ENCODE measurements at regions not wholly inside any gene's neighbourhood (a gene's known extent, or its start where the extent isn't known, plus 50 kb on each side); places are given as distances from the start of the nearest gene placed in this dataset.

DNA sequence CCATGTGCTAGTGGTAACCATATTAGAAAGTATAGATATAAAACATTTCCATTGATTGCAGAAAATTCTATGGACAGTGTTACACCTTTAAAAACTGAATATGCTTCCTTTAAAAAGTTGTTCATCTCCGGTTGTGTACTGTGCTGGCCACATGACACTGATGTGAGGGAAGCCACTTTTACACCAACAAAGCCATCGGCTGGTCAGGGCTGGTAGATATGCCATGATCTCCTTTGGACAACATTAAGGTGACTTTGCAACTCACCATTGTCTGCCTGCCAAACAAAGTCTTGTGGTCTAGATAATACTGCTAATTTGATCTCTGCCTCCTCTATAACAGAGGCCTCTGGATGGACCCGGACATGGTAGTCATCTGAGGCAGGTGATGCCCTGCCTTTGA, 156.0 kb upstream of the RARB start:
- DNase-seq, result no peak

GRCh38 chr3:25273582-25274171, 154.4 kb upstream of the RARB start:
- DNase-seq, result no peak

DNA sequence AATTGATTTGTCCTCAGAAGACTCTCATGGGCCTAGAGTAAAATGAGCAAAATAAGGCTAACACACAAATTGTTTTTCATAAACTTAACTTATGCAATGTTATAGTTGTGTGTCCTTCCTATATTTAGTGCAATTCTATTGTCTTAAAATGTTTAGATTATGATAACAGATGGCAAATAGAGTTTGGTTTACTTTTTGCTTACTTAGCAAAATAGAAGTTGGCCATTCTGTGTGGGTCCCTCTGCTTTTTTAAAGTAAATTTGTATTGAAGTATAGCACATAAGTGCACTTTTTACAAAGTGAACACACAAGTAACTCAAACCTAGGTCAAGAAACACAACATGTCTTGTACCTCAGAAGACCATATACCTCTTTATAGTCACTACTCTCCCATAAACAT, 150.6 kb upstream of the RARB start:
- DNase-seq, result no peak

DNA sequence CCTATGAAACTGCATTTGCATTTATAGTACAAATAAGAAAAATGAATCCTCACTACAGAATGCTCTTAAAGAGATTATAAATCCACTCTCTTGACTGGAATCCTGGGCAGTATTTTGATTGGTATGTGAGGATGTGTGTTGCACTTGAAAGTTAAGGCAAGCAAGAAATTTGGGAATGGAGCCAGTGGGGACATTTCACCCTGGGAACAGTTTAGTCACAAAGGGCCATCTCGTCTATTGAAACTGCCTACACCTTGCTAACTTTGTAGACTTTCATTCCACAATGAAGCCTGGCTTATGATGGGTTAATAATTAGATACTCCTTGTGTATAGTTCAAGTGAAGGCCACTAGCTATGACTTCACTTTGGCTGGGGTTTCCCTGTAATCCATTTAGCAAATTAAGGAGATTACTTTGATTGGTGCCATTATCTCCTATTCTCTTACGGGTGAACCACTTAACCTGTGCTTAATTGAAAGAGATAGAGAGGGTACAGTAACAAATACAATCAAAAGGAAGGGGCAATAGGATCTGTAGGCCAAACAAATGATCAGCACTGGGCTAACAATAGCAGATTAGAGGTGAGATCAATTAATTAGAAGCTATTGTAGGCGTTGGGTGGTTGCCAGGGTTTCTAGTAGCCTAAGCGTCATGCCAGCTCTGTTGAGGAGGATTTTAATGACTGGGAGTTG, 146.9 kb upstream of the RARB start:
- DNase-seq, result no peak

DNA sequence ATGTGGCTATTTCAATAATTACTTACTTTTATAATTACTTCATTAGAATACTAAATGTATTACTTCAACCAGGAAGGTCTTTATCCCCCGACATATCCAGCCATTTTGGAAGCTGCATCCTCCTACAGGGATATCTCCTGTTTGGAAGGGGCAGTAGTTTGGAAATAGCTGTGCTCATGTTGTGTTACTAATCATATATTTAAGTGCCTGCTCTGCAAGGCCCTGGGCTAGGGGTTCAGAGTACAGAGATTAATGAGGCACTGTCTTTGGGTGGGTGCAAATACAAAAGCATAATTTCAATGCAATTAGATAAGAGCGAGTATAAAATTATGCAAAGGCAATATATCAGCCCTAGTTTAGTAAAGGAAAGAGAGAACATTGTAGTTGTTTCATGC, 146.3 kb upstream of the RARB start:
- DNase-seq, result no peak

DNA sequence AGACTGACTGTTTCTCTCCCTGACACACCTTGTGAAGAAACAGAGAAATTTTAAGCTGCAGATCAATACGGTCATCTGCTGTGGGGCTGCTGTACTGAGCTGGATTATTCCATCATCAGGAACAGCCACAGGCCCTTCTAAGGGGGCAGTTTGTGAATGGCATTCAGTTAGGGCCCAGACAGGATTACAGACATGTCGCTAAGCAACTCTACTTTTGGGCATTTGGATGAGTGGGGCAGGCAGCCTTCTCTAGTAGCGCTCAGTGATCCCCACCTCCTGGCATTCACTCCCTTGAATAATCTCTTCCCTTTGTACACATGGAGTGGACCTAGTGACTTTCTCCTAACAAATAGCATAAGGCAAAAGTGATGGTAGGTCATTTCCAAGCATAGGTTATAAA, 144.4 kb upstream of the RARB start:
- no peak for DNase-seq

GRCh38 chr3:25284249-25284648, 143.8 kb upstream of the RARB start:
- DNase-seq, result no peak

GRCh38 chr3:25287291-25287884, 140.7 kb upstream of the RARB start:
- no peak for DNase-seq

GRCh38 chr3:25288413-25288812, 139.7 kb upstream of the RARB start:
- DNase-seq, result no peak

GRCh38 chr3:25289156-25289555, 138.9 kb upstream of the RARB start:
- DNase-seq, result no peak

DNA sequence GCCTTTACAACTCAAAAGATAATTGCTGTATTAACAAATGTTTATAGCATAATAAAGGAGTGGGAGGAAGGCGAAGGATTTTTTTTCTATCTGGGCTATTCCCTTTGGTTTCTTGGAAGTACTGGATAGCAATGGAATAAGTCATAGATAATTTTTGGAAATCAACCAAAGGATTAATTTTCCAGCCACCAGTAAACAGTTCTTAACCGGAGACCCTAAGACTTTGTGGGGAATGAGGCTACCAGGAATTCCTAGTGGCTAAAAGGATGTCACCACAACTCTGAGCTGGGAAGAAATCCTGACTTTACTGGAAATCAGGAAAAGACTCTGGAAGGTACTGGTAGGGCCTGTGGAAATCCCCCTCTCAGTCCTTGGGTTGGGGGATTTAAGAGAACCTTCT, 138.4 kb upstream of the RARB start:
- DNase-seq, result no peak

DNA sequence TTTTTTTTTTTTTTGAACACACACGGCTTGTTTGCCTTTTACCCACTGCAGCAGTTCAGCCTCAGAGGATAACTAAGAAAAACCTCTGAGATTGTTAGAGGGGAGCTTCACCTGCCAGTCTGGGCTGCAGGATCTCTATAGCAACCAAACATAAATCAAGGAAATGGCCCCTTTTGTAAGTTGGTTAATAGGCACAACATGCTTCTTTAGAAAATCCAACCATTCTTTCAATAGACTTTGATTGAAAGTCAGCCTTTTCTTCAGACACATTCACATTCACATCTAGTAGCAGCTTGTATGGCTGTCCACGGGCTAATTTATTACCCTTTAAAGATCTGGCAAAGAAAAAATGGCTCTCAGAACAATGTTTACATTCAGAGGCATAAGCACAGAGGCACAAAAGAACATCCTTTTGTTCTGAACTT, 136.6 kb upstream of the RARB start:
- DNase-seq, result no peak

- no peak for DNase-seq
Observed at GRCh38 chr3:25292036-25292435, 136.0 kb upstream of the RARB start.

- DNase-seq, result no peak
Observed at GRCh38 chr3:25292595-25292994, 135.5 kb upstream of the RARB start.

DNA sequence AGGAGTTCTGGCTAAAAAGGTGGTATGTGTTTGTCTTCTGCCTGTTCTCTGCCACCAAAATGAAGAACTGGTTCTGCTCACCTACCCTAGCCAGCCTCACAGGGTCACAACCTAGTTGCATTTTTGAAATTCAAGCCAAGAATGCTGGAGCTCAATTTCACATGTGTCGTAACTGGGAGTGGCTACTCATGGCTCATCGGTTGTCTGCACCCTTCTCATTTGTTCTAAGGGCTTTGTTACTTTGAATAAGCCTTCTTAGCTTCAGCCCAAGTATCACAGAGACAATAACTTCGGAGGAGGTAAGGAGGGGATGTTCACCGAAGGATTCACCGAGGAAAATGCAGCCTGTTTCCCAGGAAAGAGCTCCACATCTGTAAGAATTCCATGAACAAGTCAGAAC, 134.3 kb upstream of the RARB start:
- DNase-seq, result no peak

GRCh38 chr3:25294169-25294805, 133.8 kb upstream of the RARB start:
- no peak for DNase-seq

DNA sequence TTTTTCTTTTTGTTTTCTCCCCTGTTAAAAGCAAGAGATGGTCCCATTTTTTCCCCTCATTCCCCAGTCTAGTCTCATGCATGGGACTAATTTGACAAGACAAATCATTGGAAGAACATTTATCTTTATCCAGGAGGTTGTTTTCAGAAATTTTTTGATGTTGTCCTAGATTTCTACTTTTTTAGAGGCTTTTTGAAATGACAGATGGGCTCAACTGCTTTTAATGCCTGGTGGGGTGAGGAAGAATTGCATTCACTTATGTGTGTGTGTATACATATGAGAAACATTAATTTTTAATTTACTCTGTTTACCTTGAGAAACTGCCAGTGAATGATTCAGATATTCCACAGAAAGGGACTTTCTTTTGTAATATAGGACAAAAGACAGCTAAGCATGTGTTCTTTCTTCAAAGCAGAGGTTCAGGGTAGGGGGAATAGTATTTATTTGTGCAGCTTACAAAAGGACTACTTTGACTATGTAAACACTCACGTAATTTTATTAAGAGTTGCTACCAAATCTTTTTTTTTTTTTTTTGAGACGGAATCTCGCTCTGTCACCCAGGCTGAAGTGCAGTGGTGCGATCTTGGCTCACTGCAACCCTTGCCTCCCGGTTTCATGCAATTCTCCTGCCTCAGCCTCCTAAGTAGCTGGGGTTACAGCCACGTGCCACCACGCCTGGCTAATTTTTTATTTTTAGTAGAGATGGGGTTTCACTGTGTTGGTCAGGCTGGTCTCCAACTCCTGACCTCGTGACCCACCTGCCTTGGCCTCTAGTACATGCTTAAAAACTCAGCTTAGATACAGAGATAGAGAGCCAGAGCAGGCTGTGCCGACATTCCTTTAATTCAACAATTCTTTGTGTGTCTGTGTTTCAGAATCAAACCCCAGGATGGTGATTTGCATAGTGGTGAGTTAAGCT, 130.1 kb upstream of the RARB start:
- DNase-seq, result no peak

- no peak for DNase-seq
Observed at GRCh38 chr3:25300141-25300540, 127.9 kb upstream of the RARB start.

GRCh38 chr3:25304916-25305315, 123.1 kb upstream of the RARB start:
- DNase-seq, result no peak

GRCh38 chr3:25306066-25306465, 122.0 kb upstream of the RARB start:
- DNase-seq, result no peak

GRCh38 chr3:25306705-25307104, 121.4 kb upstream of the RARB start:
- DNase-seq, result no peak

- no peak for DNase-seq
Observed at GRCh38 chr3:25313286-25313685, 114.8 kb upstream of the RARB start.

Data from CD4-positive, alpha-beta T cell treated with Interleukin-4 for 4 hours (primary cell).